ENCODE measurements at regions not wholly inside any gene's neighbourhood (a gene's known extent, or its start where the extent isn't known, plus 50 kb on each side); places are given as distances from the start of the nearest gene placed in this dataset.

DNA sequence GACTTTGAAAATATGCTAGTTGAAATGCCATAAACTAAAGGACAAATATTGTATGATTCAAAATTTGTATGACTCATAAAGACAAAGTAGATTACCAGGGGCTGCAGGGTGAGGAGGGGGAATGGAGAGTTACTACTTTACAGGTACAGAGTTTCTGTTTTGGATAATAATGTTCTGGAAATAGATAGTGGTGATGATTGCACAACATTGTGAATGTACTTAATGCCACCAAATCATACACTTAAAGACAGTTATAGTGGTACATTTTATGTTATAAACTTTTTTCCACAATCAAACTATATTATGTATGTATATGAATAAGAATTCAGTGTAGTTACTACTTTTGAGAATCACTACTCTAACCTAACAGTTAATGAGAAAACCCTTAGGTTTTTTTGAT lies 368.1 kb downstream of the ZFHX3 start:
- no peak overlapping the region for H3K27ac ChIP-seq (ENCODE audit: low read depth, low read length)
- H3K4me1 ChIP-seq (ENCODE audit: control insufficient read depth, insufficient read depth, low read length) = no peaks in the 10 kb centered on the region
- H3K27me3 ChIP-seq (ENCODE audit: control insufficient read depth, insufficient read depth, low read length) = no peaks in the 10 kb centered on the region
- H3K4me3 ChIP-seq (ENCODE audit: low read length) = no peak overlapping the region
- no peaks in the 10 kb centered on the region for H3K36me3 ChIP-seq (ENCODE audit: control insufficient read depth, insufficient read depth, low read length)
- H3K9ac ChIP-seq (ENCODE audit: low read length) = no peak overlapping the region

DNA sequence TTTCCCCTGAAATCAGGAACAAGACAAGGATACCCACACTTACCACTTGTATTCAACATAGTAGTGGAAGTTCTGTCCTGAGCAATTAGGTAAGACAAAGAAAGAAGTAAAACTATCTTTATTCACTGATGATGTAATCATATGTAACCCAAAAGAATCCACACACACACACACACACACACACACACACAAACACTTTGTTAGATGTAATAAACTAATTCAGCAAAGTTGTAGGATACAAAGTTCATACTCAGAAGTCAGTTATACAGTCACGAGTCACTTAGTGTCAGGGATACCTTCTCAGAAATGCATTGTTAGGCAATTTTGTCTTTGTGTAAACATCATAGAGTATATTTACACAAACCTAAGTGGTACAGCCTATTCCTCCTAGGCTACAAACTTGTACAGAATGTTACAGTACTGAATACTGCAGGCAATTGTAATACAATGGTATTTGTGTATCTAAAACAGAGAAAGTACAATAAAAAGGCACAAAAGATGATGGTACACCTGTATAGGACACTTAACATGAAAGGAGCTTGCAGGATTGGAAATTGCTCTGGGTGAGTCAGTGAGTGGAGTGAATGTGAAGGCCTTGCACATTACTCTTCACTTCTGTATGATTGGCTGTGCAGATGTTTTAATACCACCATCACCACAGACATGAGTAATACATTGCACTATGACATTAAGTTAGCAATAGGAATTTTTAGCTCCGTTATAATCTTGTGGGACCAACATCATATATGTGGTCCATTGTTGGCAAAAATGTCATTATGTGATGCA lies 370.1 kb downstream of the ZFHX3 start:
- Histone ChIP-seq H3K27me3 (ENCODE audit: control insufficient read depth, insufficient read depth, low read length) (no peaks in the 10 kb centered on the region), H3K27ac (ENCODE audit: low read depth, low read length) (no peak overlapping the region), H3K36me3 (ENCODE audit: control insufficient read depth, insufficient read depth, low read length) (no peaks in the 10 kb centered on the region), H3K9ac (ENCODE audit: low read length) (no peak overlapping the region), H3K4me3 (ENCODE audit: low read length) (no peak overlapping the region), H3K4me1 (ENCODE audit: control insufficient read depth, insufficient read depth, low read length) (no peaks in the 10 kb centered on the region)

DNA sequence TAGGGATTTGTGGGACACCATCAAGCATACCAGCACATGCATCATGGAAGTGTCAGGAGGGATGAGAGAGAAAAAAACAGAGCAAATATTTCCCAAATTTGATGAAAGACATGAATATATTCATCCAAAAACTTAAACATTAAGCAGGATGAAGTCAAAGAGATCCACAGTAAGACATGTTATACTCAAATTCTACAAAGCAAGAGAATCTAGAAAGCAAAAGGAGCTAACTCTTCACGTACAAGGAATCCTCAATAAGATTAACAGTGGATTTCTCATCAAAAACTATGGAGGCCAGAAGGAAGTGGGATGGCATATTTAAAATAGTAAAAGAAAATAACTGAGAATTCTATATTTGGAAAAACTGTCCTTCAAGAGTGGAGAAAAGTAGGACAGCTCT lies 374.8 kb downstream of the ZFHX3 start:
- H3K4me1 ChIP-seq (ENCODE audit: control insufficient read depth, insufficient read depth, low read length) = no peaks in the 10 kb centered on the region
- H3K27ac ChIP-seq (ENCODE audit: low read depth, low read length) = no peak overlapping the region
- no peaks in the 10 kb centered on the region for H3K36me3 ChIP-seq (ENCODE audit: control insufficient read depth, insufficient read depth, low read length)
- H3K27me3 ChIP-seq (ENCODE audit: control insufficient read depth, insufficient read depth, low read length) = no peaks in the 10 kb centered on the region
- no peak overlapping the region for H3K9ac ChIP-seq (ENCODE audit: low read length)
- H3K4me3 ChIP-seq (ENCODE audit: low read length) = no peak overlapping the region

DNA sequence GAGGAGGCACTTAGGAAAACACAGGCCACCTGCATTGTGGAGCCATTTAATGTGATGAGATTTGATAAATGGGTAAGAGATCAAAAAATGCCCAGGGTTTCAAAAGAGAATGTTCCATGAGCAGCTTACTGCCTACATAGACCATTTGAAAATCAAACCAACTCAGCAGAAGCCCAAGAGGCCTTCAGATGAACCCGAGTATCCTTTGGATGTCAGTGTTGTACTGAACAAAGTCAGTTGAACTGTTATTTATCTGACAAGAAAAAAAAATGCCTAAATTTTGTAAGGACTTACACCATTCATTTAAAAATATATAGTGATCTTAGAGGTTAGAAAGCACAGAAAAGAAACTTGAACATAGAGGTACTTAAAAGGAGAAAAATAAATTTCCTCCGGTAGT lies 381.7 kb downstream of the ZFHX3 start:
- Histone ChIP-seq H3K4me3 (ENCODE audit: low read length) (no peak overlapping the region), H3K27me3 (ENCODE audit: control insufficient read depth, insufficient read depth, low read length) (no peaks in the 10 kb centered on the region), H3K27ac (ENCODE audit: low read depth, low read length) (no peak overlapping the region), H3K36me3 (ENCODE audit: control insufficient read depth, insufficient read depth, low read length) (no peaks in the 10 kb centered on the region), H3K4me1 (ENCODE audit: control insufficient read depth, insufficient read depth, low read length) (peaks cover 4% of the 10 kb centered on the region), H3K9ac (ENCODE audit: low read length) (no peak overlapping the region)

DNA sequence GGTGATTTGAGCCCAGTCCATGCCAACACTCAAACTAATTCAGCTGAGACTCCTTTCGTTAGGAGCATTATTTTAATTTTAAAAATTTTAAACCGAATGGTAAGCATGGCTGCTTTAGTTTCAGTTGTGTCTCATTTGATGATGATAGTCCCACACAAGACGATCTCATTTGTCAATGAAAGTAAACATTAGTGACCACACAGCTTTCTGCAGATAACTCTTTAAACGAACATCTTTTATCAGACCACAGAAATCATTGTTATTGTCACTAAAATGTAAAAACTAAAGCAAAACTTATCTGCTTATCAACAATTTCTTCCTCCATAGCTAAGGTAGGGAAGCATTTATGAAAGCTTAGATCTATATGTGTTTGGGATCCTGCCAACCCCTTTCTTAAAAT lies 382.2 kb downstream of the ZFHX3 start:
- Histone ChIP-seq H3K27me3 (ENCODE audit: control insufficient read depth, insufficient read depth, low read length) (no peaks in the 10 kb centered on the region), H3K4me1 (ENCODE audit: control insufficient read depth, insufficient read depth, low read length) (peaks cover 4% of the 10 kb centered on the region), H3K36me3 (ENCODE audit: control insufficient read depth, insufficient read depth, low read length) (no peaks in the 10 kb centered on the region), H3K27ac (ENCODE audit: low read depth, low read length) (no peak overlapping the region), H3K9ac (ENCODE audit: low read length) (no peak overlapping the region), H3K4me3 (ENCODE audit: low read length) (peak overlapping the region; percentile 85)

DNA sequence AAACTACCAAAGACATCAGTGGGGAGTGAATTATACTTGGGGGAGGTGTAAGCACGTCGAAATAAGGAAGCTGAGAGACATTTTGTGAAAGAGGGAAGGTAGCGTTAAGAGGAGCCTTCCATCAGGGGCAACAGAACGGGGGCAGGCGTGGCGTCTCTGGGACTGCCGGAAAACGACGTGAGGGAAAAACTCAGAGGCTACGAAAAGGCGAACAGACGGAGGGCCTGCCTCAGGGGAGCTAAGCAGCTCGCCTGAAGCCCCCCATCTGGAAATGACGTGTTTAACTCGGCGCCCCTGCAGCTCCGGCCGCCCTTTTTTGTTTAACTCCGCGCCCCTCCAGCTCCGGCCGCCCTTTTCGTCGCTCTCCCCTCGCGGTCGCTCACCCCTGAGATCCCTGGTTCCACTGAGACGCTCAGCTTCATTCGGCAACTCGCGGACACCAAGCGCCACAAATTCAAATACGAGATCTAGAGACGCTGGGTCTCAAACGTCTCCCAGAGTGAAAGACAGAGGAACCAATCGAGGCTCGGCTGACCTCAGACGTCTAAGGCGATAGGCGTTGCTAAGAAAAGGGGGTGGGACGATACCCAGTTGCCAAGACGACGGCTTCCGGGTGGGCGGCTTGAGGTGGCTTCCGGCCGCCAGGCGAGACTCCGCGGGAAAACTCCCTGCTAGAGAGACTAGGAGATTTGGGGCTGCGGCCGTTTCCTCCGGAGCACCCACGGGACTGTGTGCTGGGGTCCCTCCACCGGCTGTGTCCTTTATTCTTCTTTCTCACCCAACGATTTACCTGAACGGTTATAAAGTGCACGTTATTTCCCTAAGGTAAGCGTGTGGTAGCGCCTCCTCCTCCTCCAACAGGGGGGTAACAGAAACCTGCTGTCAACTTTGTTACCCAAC lies 383.2 kb downstream of the ZFHX3 start:
- Histone ChIP-seq H3K27ac (ENCODE audit: low read depth, low read length) (no peak overlapping the region), H3K36me3 (ENCODE audit: control insufficient read depth, insufficient read depth, low read length) (no peaks in the 10 kb centered on the region), H3K9ac (ENCODE audit: low read length) (peak overlapping the region; percentile 13), H3K4me3 (ENCODE audit: low read length) (peak overlapping the region; percentile 85), H3K27me3 (ENCODE audit: control insufficient read depth, insufficient read depth, low read length) (no peaks in the 10 kb centered on the region), H3K4me1 (ENCODE audit: control insufficient read depth, insufficient read depth, low read length) (peaks cover 4% of the 10 kb centered on the region)

DNA sequence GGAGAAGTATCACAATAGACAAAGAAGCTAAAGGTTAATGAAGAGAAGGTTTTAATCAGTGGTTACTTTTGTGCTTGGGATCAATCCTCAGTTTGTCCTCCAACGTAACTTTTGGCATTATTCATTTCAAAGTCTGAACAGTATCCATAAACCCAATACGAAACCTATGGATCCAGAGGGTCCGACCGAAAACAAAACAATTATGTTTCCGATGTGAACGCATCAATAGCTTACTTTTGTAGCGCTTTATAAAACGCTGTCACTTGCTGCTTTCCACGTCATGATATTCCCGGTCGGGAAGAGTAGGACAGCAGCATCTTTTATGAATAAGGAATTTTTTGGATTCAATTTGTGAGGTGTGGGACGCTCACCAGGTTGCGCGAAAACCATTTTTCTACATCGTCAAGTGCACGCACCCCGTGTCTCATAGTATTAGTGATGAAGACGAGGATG lies 383.8 kb downstream of the ZFHX3 start:
- H3K27ac ChIP-seq (ENCODE audit: low read depth, low read length) = no peak overlapping the region
- H3K4me1 ChIP-seq (ENCODE audit: control insufficient read depth, insufficient read depth, low read length) = peaks cover 4% of the 10 kb centered on the region
- H3K4me3 ChIP-seq (ENCODE audit: low read length) = peak overlapping the region; percentile 85
- no peaks in the 10 kb centered on the region for H3K36me3 ChIP-seq (ENCODE audit: control insufficient read depth, insufficient read depth, low read length)
- H3K9ac ChIP-seq (ENCODE audit: low read length) = peak overlapping the region; percentile 13
- no peaks in the 10 kb centered on the region for H3K27me3 ChIP-seq (ENCODE audit: control insufficient read depth, insufficient read depth, low read length)

DNA sequence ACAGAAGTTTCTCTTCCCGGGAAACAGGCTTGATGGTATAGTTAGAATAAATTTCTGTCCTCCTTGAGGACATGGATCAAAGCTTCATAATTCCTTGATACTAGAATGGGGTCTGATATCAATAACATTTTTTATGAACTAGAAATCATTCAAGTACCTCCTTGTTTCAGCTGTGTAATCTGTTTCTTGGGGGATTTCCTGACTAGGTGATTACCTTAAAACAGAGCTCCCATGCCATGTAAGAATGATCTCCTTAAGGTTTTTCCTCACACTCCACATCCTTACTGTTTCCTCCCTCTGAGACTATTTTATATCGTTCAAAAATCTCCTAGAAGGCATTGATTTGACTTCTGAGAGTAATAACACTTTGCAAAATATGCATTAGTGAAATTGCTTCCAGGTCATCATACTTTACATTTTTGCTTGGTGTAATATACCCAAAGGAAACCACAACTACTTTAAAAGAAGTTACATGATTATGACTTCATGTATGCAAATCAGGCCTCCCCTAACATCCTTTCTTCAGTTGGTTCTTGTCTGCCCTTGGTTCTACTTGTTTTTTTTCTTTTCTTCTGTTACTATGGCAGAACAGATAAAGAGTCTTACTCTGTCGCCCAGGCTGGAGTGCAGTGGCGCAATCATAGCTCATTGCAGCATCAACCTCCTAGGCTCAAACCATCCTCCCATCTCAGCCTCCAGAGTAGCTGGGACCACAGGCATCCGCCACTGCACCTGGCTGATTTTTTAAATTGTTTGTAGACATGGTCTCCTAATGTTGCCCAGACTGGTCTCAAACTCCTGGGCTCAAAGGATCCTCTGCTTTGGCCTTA lies 388.8 kb downstream of the ZFHX3 start:
- H3K4me1 ChIP-seq (ENCODE audit: control insufficient read depth, insufficient read depth, low read length) = peaks cover 4% of the 10 kb centered on the region
- H3K4me3 ChIP-seq (ENCODE audit: low read length) = no peak overlapping the region
- no peaks in the 10 kb centered on the region for H3K27me3 ChIP-seq (ENCODE audit: control insufficient read depth, insufficient read depth, low read length)
- H3K27ac ChIP-seq (ENCODE audit: low read depth, low read length) = no peak overlapping the region
- H3K9ac ChIP-seq (ENCODE audit: low read length) = no peak overlapping the region
- no peaks in the 10 kb centered on the region for H3K36me3 ChIP-seq (ENCODE audit: control insufficient read depth, insufficient read depth, low read length)

DNA sequence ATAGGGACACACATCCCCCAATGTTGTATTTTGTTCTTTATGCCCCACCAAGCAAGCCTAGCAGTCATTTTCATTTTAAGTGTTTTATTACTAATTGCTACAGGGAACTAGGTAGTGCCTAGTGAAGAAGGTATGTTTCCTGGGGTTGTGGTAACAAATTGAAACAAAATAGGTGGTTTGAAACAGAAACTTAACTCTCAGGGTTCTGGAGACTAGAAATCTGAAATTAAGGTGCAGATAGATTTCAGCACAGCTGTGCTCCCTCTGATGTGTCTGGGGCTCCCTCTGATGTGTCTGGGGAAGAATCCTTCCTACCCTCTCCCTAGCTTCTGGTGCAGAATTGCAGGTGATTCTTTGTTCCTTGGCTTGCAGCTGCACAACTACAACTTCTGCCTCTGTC lies 390.1 kb downstream of the ZFHX3 start:
- Histone ChIP-seq H3K27ac (ENCODE audit: low read depth, low read length) (no peak overlapping the region), H3K36me3 (ENCODE audit: control insufficient read depth, insufficient read depth, low read length) (no peaks in the 10 kb centered on the region), H3K4me3 (ENCODE audit: low read length) (no peak overlapping the region), H3K9ac (ENCODE audit: low read length) (no peak overlapping the region), H3K27me3 (ENCODE audit: control insufficient read depth, insufficient read depth, low read length) (no peaks in the 10 kb centered on the region), H3K4me1 (ENCODE audit: control insufficient read depth, insufficient read depth, low read length) (no peaks in the 10 kb centered on the region)

DNA sequence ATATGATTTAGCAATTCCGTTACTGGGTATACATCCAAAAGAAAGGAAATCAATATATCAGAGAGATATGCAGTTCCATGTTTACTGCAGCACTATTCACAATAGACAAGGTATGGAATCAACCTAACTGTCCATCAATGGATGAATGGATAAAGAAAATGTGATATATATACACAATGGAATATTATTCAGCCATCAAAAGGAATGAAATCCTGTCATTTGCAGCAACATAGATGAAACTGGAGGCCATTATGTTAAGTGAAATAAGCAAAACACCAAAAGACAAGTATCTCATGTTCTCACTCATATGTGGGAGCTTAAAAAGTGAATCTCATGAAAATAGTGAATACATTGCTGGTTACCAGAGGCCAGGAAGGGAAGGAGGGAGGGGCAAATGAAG lies 390.8 kb downstream of the ZFHX3 start:
- Histone ChIP-seq H3K36me3 (ENCODE audit: control insufficient read depth, insufficient read depth, low read length) (no peaks in the 10 kb centered on the region), H3K4me3 (ENCODE audit: low read length) (no peak overlapping the region), H3K27ac (ENCODE audit: low read depth, low read length) (no peak overlapping the region), H3K9ac (ENCODE audit: low read length) (no peak overlapping the region), H3K4me1 (ENCODE audit: control insufficient read depth, insufficient read depth, low read length) (no peaks in the 10 kb centered on the region), H3K27me3 (ENCODE audit: control insufficient read depth, insufficient read depth, low read length) (no peaks in the 10 kb centered on the region)

DNA sequence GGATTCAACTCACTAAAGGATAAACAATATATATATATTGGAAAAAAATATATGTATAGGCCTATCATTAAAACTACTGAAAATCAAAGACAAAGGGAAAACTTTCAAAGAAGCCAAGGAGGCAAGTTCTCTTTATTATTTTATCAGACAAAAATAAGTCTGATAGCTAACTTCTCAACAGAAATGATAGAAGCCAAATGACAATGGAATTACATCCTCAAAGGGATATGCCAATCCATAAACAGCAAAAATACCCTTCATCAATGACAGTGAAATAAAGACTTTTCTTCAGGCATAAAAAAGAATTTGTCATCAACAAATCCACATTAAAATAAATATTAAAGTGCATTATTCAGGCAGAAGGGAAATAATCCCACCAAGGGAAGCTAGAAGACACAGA lies 393.4 kb downstream of the ZFHX3 start:
- no peaks in the 10 kb centered on the region for H3K36me3 ChIP-seq (ENCODE audit: control insufficient read depth, insufficient read depth, low read length)
- H3K4me3 ChIP-seq (ENCODE audit: low read length) = no peak overlapping the region
- H3K27ac ChIP-seq (ENCODE audit: low read depth, low read length) = no peak overlapping the region
- no peaks in the 10 kb centered on the region for H3K4me1 ChIP-seq (ENCODE audit: control insufficient read depth, insufficient read depth, low read length)
- no peak overlapping the region for H3K9ac ChIP-seq (ENCODE audit: low read length)
- H3K27me3 ChIP-seq (ENCODE audit: control insufficient read depth, insufficient read depth, low read length) = no peaks in the 10 kb centered on the region
